A673 (cell line): ENCODE measurements at regions not wholly inside any gene's neighbourhood (a gene's known extent, or its start where the extent isn't known, plus 50 kb on each side); places are given as distances from the start of the nearest gene placed in this dataset.

Experiments used
- CTCF ChIP-seq: fragments of 300-800, 200-600 bp; sonication (generic); conservative IDR thresholded peaks from 2 replicates; pipeline ENCODE4 v1.5.1; 2017; ENCODE audit warnings: low read depth, mild to moderate bottlenecking, antibody characterized with exemption, low read length, moderate library complexity, mixed read lengths
- EZH2 ChIP-seq: fragments of 200-600 bp; sonication (generic); IDR thresholded peaks from 2 replicates; pipeline ENCODE4 v1.6.1; 2017; ENCODE audit warnings: borderline replicate concordance, low read depth, mild to moderate bottlenecking, mixed read lengths, antibody characterized with exemption, low read length; ENCODE audit not compliant: poor library complexity, severe bottlenecking

- TF ChIP-seq CTCF (no peak), EZH2 (no peak)
These were observed 655.5 kb upstream of the FLRT2 start for GRCh38 chr14:84874436-84874835.
